Nephron (organoid): ENCODE measurements at regions not wholly inside any gene's neighbourhood (a gene's known extent, or its start where the extent isn't known, plus 50 kb on each side); places are given as distances from the start of the nearest gene placed in this dataset.

Experiments used
- H3K27ac Mint-ChIP-seq, 3 experiments: 2 replicates each; pipeline ENCODE4 v1.8.0; 2020; ENCODE audit warnings: mixed read lengths in 3 of 3, mild to moderate bottlenecking in 2 of 3, moderate library complexity in 1 of 3
- H3K27me3 Mint-ChIP-seq: 2 replicates; pipeline ENCODE4 v1.8.0; 2021; ENCODE audit warnings: low read depth, mild to moderate bottlenecking, moderate library complexity, mixed read lengths
- H3K36me3 Mint-ChIP-seq: 2 replicates; pipeline ENCODE4 v1.8.0; 2020; ENCODE audit warnings: low read depth, mixed read lengths
- H3K4me1 Mint-ChIP-seq: 2 replicates; pipeline ENCODE4 v1.8.0; 2020; ENCODE audit warnings: mixed read lengths
- H3K4me3 Mint-ChIP-seq, 3 experiments: 2 replicates each; pipeline ENCODE4 v1.8.0; 2020; ENCODE audit warnings: mild to moderate bottlenecking in 3 of 3, mixed read lengths in 3 of 3, moderate library complexity in 2 of 3
- H3K9me3 Mint-ChIP-seq: 2 replicates; pipeline ENCODE4 v1.8.0; 2020; ENCODE audit warnings: mixed read lengths
- TF ChIP-seq, protein P1 (sequence below), 3 experiments: fragments of 200-600 bp; sonication (generic); IDR thresholded peaks; one replicate each; pipeline ENCODE4 v1.5.0; 2021; ENCODE audit warnings: antibody characterized with exemption in 3 of 3; ENCODE audit not compliant: unreplicated experiment in 3 of 3

DNA sequence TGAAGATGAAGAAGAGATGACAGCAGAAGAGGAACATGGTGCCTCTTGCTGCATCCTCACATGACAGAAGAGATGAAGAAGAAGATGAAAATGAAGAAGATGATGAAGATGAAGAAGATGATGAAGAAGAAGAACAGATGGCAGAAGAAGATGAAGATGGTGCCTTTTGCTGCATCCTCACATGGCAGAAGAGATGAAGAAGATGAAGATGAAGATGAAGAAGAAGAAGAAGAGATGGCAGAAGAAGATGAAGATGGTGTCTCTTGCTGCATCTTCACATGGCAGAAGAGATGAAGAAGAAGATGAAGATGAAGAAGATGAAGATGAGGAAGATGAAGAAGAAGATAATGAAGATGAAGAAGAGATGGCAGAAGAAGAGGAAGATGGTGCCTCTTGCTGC is 63.7 kb upstream of the HPF1 start:
- Mint-ChIP-seq H3K27ac (no peak overlapping the region), H3K4me3 (no peak overlapping the region), H3K4me1 (no peaks in the 10 kb centered on the region), H3K36me3 (no peaks in the 10 kb centered on the region), H3K9me3 (peaks cover 5% of the 10 kb centered on the region), H3K27me3 (peaks cover 14% of the 10 kb centered on the region)
- TF ChIP-seq, protein P1, sequence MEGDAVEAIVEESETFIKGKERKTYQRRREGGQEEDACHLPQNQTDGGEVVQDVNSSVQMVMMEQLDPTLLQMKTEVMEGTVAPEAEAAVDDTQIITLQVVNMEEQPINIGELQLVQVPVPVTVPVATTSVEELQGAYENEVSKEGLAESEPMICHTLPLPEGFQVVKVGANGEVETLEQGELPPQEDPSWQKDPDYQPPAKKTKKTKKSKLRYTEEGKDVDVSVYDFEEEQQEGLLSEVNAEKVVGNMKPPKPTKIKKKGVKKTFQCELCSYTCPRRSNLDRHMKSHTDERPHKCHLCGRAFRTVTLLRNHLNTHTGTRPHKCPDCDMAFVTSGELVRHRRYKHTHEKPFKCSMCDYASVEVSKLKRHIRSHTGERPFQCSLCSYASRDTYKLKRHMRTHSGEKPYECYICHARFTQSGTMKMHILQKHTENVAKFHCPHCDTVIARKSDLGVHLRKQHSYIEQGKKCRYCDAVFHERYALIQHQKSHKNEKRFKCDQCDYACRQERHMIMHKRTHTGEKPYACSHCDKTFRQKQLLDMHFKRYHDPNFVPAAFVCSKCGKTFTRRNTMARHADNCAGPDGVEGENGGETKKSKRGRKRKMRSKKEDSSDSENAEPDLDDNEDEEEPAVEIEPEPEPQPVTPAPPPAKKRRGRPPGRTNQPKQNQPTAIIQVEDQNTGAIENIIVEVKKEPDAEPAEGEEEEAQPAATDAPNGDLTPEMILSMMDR (IDR thresholded peaks at IDR 0.05; ENCODE audit: unreplicated experiment in 3 of 3), result no peak

DNA sequence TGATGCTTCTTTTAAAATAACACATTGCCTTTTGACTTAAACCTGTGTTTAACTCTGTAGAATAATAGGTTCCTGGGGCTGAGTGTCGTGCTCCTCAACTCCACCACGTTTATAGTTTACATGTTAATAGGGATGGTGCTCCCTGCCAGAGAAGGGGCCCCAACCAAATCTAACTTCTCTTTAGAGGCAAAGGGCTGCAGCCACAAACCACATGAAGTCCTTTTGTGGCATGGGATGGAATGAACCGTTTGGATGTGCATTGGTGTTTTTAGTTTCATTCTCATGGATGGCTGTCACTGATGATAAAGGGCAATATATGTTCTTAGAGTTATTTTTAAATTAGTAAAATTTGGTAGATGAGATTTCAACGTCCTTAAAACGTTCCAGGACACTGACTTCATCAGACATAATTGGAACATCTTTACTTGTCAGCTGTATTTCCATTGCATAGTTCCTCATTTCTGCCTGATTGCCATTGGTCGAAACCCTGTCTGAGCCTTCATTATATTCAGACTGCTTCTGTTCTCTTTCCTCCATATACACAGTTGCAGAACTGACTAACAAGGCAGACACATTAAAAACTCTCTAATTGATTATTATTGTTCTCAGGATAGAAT is 60.4 kb upstream of the HPF1 start:
- Mint-ChIP-seq H3K4me3 (no peak overlapping the region), H3K36me3 (no peaks in the 10 kb centered on the region), H3K27me3 (peaks cover 19% of the 10 kb centered on the region), H3K9me3 (no peaks in the 10 kb centered on the region), H3K4me1 (no peaks in the 10 kb centered on the region), H3K27ac (no peak overlapping the region)
- TF ChIP-seq, protein P1 (IDR thresholded peaks at IDR 0.05; ENCODE audit: unreplicated experiment in 3 of 3), result no peak

GRCh38 chr4:169815606-169816005 is 57.9 kb upstream of the HPF1 start:
- Mint-ChIP-seq H3K27ac (no peak overlapping the region), H3K4me3 (no peak overlapping the region), H3K9me3 (no peaks in the 10 kb centered on the region), H3K27me3 (peaks cover 19% of the 10 kb centered on the region), H3K36me3 (no peaks in the 10 kb centered on the region), H3K4me1 (no peaks in the 10 kb centered on the region)
- TF ChIP-seq, protein P1 (IDR thresholded peaks at IDR 0.05; ENCODE audit: unreplicated experiment in 3 of 3), result no peak

DNA sequence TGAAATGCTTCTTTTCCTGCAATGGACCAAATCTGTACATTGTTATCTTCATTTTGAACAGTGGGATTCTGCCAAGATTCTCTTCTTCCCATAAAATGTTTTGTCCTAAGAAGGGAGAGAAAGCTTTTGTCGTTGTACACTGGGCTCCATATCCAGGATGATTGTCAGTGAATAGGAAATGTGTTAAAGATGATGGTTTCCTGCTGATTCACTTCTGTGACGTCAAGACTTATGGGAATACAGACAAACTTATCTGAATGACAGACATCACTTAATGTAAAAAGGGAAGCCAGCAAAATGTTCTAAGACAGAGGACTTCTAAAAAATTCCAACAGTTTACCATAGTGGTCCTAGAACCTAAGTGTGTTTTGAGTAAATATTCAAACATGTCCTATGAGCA is 53.7 kb upstream of the HPF1 start:
- Mint-ChIP-seq H3K4me3 (no peak overlapping the region), H3K27me3 (peaks cover 18% of the 10 kb centered on the region), H3K27ac (no peak overlapping the region), H3K9me3 (no peaks in the 10 kb centered on the region), H3K4me1 (no peaks in the 10 kb centered on the region), H3K36me3 (no peaks in the 10 kb centered on the region)
- TF ChIP-seq, protein P1 (IDR thresholded peaks at IDR 0.05; ENCODE audit: unreplicated experiment in 3 of 3), result no peak

DNA sequence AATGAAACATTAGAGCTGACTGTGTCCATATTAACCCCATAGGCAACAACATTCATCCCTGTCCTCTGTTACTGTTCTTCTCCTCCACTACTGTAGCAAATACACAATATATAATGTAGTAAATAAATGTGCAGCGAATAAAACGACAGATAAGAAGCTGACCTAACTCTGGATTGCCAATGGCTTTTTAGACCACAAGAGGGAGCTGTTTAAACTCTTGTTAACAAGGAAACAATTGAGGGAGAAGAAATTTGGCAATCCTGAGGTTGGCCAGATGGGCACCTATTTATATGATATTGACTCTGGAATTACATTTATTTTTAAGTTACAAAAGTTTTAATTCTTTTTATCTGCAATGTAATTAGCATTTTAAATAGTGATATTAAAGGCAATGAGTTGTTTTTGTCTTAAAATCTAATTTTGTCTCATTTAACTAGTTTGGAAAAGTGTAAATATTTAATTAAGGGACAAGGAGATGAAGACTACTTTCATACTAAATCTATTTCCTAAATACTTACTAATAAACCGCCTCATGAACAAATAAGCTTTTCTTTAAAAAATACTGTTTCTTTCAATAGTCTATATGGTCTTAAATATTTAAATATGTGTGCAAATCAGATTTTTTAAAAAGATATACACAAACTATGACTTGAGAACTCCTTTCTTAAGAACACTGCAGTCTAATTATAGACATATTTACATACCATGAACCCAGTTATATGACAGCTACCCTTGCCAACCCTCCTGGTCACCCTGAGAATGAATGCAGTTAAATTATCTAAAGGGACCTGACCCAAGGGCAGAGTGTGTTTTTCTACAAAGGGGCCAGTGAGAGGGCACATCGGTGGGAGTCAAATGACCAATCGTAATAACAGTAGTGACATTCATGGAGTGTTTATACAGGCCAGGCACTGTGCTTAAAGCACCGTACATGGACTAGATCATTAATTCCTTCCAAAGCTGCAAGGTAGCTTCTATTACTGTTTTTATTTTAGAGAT is 52.9 kb upstream of the HPF1 start:
- Mint-ChIP-seq H3K4me1 (no peaks in the 10 kb centered on the region), H3K27ac (no peak overlapping the region), H3K9me3 (no peaks in the 10 kb centered on the region), H3K27me3 (peaks cover 13% of the 10 kb centered on the region), H3K4me3 (no peak overlapping the region), H3K36me3 (no peaks in the 10 kb centered on the region)
- TF ChIP-seq, protein P1 (IDR thresholded peaks at IDR 0.05; ENCODE audit: unreplicated experiment in 3 of 3), result peak; percentile 85 to 87 (median 87)
